ENCODE measurements at regions not wholly inside any gene's neighbourhood (a gene's known extent, or its start where the extent isn't known, plus 50 kb on each side); places are given as distances from the start of the nearest gene placed in this dataset.

GRCh38 chr14:26088275-26088674 lies 509.6 kb downstream of the NOVA1 start:
- Histone ChIP-seq H3K79me2 (ENCODE audit: insufficient read depth, low read length) (no peaks in the 10 kb centered on the region), H4K20me1 (ENCODE audit: insufficient read depth) (no peaks in the 10 kb centered on the region), H3K4me3 (replicated peaks in 1 of 2; ENCODE audit: low read depth in 1 of 2, low read length in 2 of 2) (no peak overlapping the region), H3K4me1 (ENCODE audit: control insufficient read depth in 1 of 2, insufficient read depth in 2 of 2, low read length in 2 of 2) (no peaks in the 10 kb centered on the region), H3K9ac (ENCODE audit: low read length) (no peak overlapping the region), H3K36me3 (ENCODE audit: control insufficient read depth in 1 of 2, insufficient read depth in 2 of 2, low read length in 2 of 2) (no peaks in the 10 kb centered on the region), H3K4me2 (ENCODE audit: low read length) (no peak overlapping the region), H3K27me3 (ENCODE audit: insufficient read depth, low read length) (no peaks in the 10 kb centered on the region), H3K9me2 (ENCODE audit: insufficient read depth) (no peaks in the 10 kb centered on the region), H3K27ac (ENCODE audit: low read depth, low read length) (no peak overlapping the region), H3K9me3 (ENCODE audit: control insufficient read depth in 1 of 2, insufficient read depth in 1 of 2, low read depth in 1 of 2, low read length in 2 of 2) (peaks cover 19 to 41% of the 10 kb centered on the region in 2 experiments; a peak in 2 of 4 replicates), H2AFZ (ENCODE audit: low read depth, low read length, poor library complexity, severe bottlenecking) (no peak overlapping the region)
- ATAC-seq: no peak
- ChIA-PET CTCF (no interaction called here), RAD21 (ENCODE audit: low non-redundant PET in 1 of 2, low total read pairs in 2 of 2, uncharacterized antibody in 2 of 2, unreplicated experiment in 2 of 2) (no interaction called here), POLR2A (no interaction called here)
- no TSS peak for BruUV-seq (replicated peaks)
- no peak for TF ChIP-seq EZH2phosphoT487 (IDR thresholded peaks at IDR 0.05; ENCODE audit: borderline replicate concordance)
- TF ChIP-seq ZNF274 (IDR thresholded peaks at IDR 0.05; ENCODE audit: low read depth, low read length): no peak
- TF ChIP-seq MAX (IDR thresholded peaks at IDR 0.05): no peak
- DNase-seq (ENCODE audit: low read depth, low spot score): no peak
- intact Hi-C loops (cut with micrococcal nuclease): no loop called here

- Histone ChIP-seq H3K9ac (ENCODE audit: low read length) (no peak overlapping the region), H3K4me2 (ENCODE audit: low read length) (no peak overlapping the region), H3K79me2 (ENCODE audit: insufficient read depth, low read length) (no peaks in the 10 kb centered on the region), H3K27ac (ENCODE audit: low read depth, low read length) (no peak overlapping the region), H3K36me3 (ENCODE audit: control insufficient read depth in 1 of 2, insufficient read depth in 2 of 2, low read length in 2 of 2) (no peaks in the 10 kb centered on the region), H3K9me3 (ENCODE audit: control insufficient read depth in 1 of 2, insufficient read depth in 1 of 2, low read depth in 1 of 2, low read length in 2 of 2) (peaks cover 9 to 14% of the 10 kb centered on the region in 2 experiments; a peak in 3 of 4 replicates), H4K20me1 (ENCODE audit: insufficient read depth) (no peaks in the 10 kb centered on the region), H3K9me2 (ENCODE audit: insufficient read depth) (no peaks in the 10 kb centered on the region), H3K4me3 (replicated peaks in 1 of 2; ENCODE audit: low read depth in 1 of 2, low read length in 2 of 2) (no peak overlapping the region), H3K27me3 (ENCODE audit: insufficient read depth, low read length) (no peaks in the 10 kb centered on the region), H2AFZ (ENCODE audit: low read depth, low read length, poor library complexity, severe bottlenecking) (no peak overlapping the region), H3K4me1 (ENCODE audit: control insufficient read depth in 1 of 2, insufficient read depth in 2 of 2, low read length in 2 of 2) (no peaks in the 10 kb centered on the region)
- ChIA-PET RAD21 (ENCODE audit: low non-redundant PET in 1 of 2, low total read pairs in 2 of 2, uncharacterized antibody in 2 of 2, unreplicated experiment in 2 of 2) (no interaction called here), CTCF (no interaction called here), POLR2A (no interaction called here)
- ATAC-seq (no peak), DNase-seq (ENCODE audit: low read depth, low spot score) (no peak)
- no TSS peak for BruUV-seq (replicated peaks)
- intact Hi-C loops (cut with micrococcal nuclease): no loop called here
- no peak for TF ChIP-seq POLR2A (IDR thresholded peaks at IDR 0.05; ENCODE audit: borderline replicate concordance, extremely low read depth, insufficient read depth, insufficient read length)
- TF ChIP-seq ELF1 (IDR thresholded peaks at IDR 0.05; ENCODE audit: borderline replicate concordance, low read depth): no peak
- no peak for TF ChIP-seq POLR2AphosphoS5 (IDR thresholded peaks at IDR 0.05; ENCODE audit: low read depth, low read length)
- TF ChIP-seq EZH2phosphoT487 (IDR thresholded peaks at IDR 0.05; ENCODE audit: borderline replicate concordance): no peak
- TF ChIP-seq CTCF (IDR thresholded peaks at IDR 0.05 in 2 of 3, conservative IDR thresholded peaks at IDR 0.05 in 1 of 3; ENCODE audit: borderline replicate concordance in 1 of 3, insufficient read depth in 1 of 3, low read depth in 2 of 3, low read length in 2 of 3): no peak
- TF ChIP-seq RAD21 (IDR thresholded peaks at IDR 0.05; ENCODE audit: low read depth): no peak
- no peak for TF ChIP-seq YY1 (IDR thresholded peaks at IDR 0.05; ENCODE audit: extremely low read depth, insufficient replicate concordance, low read depth, low read length)
- TF ChIP-seq REST (IDR thresholded peaks at IDR 0.05; ENCODE audit: low read depth): no peak
- no peak for TF ChIP-seq ZFX (IDR thresholded peaks at IDR 0.05)
- TF ChIP-seq FOSL1 (IDR thresholded peaks at IDR 0.05; ENCODE audit: low read depth): no peak
- TF ChIP-seq SP1 (IDR thresholded peaks at IDR 0.05; ENCODE audit: low read depth): no peak
Observed at GRCh38 chr14:26081043-26081442, 516.8 kb downstream of the NOVA1 start.

Data from HCT116 (cell line).